ENCODE measurements at regions not wholly inside any gene's neighbourhood (a gene's known extent, or its start where the extent isn't known, plus 50 kb on each side); places are given as distances from the start of the nearest gene placed in this dataset.

DNA sequence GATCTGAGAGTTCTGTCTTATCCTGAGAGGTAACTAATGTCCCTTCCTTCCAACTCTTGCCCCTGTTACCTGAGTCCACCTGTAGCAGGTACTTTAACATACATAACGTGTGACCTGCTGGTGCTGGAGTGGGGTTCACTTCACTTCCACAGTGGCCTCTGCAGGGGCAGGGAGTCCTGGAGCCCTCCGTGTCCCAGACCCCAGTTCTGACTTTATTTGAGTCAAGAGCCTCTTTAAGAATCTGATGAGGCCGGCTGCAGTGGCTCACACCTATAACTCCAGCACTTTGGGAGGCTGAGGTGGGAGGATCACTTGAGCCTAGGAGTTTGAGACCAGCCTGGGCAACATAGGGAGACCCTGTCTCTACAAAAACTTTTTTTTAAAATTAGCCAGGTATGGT, 117.0 kb upstream of the RET start:
- Histone ChIP-seq H3K4me1 (replicated peaks) (no peaks in the 10 kb centered on the region), H3K36me3 (no peaks in the 10 kb centered on the region), H3K4me3 (no peak overlapping the region), H3K27ac (no peak overlapping the region), H3K9me3 (no peaks in the 10 kb centered on the region), H3K27me3 (replicated peaks; ENCODE audit: insufficient read depth) (no peaks in the 10 kb centered on the region)
- intact Hi-C loops (cut with DNase I) = no loop called here
- no peak for DNase-seq (ENCODE audit: low spot score)
- WGBS = 97% methylated on average over 3 of the region's 3 CpGs
- TF ChIP-seq POLR2A (IDR thresholded peaks at IDR 0.05) (no peak), POLR2AphosphoS5 (IDR thresholded peaks at IDR 0.05) (no peak)
- TF ChIP-seq, protein P1, sequence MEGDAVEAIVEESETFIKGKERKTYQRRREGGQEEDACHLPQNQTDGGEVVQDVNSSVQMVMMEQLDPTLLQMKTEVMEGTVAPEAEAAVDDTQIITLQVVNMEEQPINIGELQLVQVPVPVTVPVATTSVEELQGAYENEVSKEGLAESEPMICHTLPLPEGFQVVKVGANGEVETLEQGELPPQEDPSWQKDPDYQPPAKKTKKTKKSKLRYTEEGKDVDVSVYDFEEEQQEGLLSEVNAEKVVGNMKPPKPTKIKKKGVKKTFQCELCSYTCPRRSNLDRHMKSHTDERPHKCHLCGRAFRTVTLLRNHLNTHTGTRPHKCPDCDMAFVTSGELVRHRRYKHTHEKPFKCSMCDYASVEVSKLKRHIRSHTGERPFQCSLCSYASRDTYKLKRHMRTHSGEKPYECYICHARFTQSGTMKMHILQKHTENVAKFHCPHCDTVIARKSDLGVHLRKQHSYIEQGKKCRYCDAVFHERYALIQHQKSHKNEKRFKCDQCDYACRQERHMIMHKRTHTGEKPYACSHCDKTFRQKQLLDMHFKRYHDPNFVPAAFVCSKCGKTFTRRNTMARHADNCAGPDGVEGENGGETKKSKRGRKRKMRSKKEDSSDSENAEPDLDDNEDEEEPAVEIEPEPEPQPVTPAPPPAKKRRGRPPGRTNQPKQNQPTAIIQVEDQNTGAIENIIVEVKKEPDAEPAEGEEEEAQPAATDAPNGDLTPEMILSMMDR (IDR thresholded peaks at IDR 0.05) = no peak

DNA sequence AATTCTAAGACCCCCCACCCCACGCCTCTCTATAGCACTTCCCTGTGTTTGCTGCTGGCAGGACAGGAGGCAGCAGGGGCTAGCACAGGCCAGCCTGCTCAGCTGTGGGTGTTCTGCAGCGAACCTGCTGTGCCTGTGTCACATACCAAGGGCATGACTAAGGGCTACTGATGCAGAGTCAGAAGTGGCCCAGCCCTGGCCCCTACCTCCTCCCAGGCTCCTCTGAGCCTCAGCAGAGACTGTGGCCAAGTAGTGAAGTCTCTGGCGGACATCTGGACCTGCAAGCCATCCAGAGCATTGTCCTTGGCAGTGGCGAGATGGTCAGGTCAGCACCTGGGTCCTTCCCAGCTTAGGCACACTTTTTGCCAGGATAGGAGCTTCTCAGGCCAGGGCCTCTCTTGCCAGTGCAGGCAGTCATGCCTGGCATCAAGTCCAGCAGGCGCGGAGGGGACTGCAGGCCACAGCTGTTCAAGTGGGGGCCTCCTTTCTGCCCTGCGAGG, 116.3 kb upstream of the RET start:
- no peak overlapping the region for H3K27ac ChIP-seq
- intact Hi-C loops (cut with DNase I) = no loop called here
- H3K9me3 ChIP-seq = no peaks in the 10 kb centered on the region
- DNase-seq (ENCODE audit: low spot score) = no peak
- no peaks in the 10 kb centered on the region for H3K36me3 ChIP-seq
- TF ChIP-seq POLR2AphosphoS5 (IDR thresholded peaks at IDR 0.05) (no peak), POLR2A (IDR thresholded peaks at IDR 0.05) (no peak)
- TF ChIP-seq, protein P1 (IDR thresholded peaks at IDR 0.05) = no peak
- WGBS = 100% methylated on average over 1 of the region's 7 CpGs
- no peak overlapping the region for H3K4me3 ChIP-seq
- H3K4me1 ChIP-seq (replicated peaks) = no peaks in the 10 kb centered on the region
- no peaks in the 10 kb centered on the region for H3K27me3 ChIP-seq (replicated peaks; ENCODE audit: insufficient read depth)

DNA sequence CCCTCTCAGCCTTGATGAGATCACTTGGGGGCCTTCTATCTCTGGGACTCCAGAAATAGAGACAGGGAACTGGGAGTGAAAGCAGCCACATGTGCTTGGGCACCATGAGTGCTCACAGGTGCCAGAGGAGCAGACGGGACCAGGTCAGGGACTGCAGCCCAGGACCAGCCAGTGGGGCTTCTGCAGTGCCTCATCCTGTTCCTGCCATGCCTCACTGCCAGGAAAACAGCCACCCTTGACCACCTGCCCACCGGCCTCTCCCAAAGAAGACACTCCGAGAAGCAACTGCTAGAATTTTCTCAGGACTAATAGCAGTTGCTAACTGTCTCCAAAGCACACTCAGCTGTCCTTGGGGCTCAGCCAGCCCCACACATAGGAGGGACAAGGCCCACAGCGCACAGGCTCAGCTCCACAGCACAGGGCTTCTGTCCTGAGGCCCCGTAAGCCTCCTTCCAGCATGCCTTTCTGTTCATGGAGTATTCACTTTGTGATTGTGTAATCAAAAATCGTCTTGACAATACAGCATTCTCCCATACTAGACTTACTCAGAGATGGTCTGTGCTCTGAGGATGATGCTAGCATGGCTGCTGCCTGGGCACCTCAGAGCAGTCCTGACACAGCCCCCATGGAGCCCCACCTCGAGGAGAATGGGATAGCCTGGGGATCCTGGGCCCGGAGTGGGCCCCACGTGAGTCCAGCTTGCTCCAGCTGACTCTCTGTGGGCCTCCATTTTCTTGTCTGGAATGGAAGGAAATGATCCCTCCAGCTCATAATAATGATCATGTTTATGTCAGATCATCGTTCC, 115.7 kb upstream of the RET start:
- H3K4me3 ChIP-seq = no peak overlapping the region
- DNase-seq (ENCODE audit: low spot score) = no peak
- no peak overlapping the region for H3K27ac ChIP-seq
- H3K9me3 ChIP-seq = no peaks in the 10 kb centered on the region
- intact Hi-C loops (cut with DNase I) = no loop called here
- no peaks in the 10 kb centered on the region for H3K27me3 ChIP-seq (replicated peaks; ENCODE audit: insufficient read depth)
- no peaks in the 10 kb centered on the region for H3K4me1 ChIP-seq (replicated peaks)
- TF ChIP-seq POLR2AphosphoS5 (IDR thresholded peaks at IDR 0.05) = no peak
- TF ChIP-seq, protein P1 (IDR thresholded peaks at IDR 0.05) = no peak
- TF ChIP-seq POLR2A (IDR thresholded peaks at IDR 0.05) = no peak
- H3K36me3 ChIP-seq = no peaks in the 10 kb centered on the region
- WGBS = 76% methylated on average over 10 of the region's 10 CpGs

DNA sequence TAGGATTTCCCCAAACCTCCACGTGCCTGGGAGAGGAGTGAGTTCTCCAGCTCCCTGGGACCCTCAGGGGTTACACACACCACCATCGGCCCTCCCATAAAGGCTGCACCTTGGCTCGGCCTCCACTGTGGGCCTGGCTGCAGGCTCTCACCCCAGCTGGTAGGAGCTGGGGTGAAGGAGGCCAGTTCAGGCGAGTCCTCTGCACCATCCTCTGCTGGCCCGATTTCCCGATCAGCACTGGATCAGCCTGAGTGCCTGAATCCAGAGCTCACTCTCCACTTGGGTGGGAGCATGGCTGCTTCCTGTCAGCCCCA, 115.1 kb upstream of the RET start:
- no peak for TF ChIP-seq POLR2AphosphoS5 (IDR thresholded peaks at IDR 0.05)
- TF ChIP-seq, protein P1 (IDR thresholded peaks at IDR 0.05) = no peak
- no peak for TF ChIP-seq POLR2A (IDR thresholded peaks at IDR 0.05)
- H3K36me3 ChIP-seq = no peaks in the 10 kb centered on the region
- H3K9me3 ChIP-seq = no peaks in the 10 kb centered on the region
- WGBS = 62% methylated on average over 6 of the region's 6 CpGs
- DNase-seq (ENCODE audit: low spot score) = no peak
- H3K27ac ChIP-seq = no peak overlapping the region
- intact Hi-C loops (cut with DNase I) = no loop called here
- no peaks in the 10 kb centered on the region for H3K4me1 ChIP-seq (replicated peaks)
- H3K27me3 ChIP-seq (replicated peaks; ENCODE audit: insufficient read depth) = no peaks in the 10 kb centered on the region
- no peak overlapping the region for H3K4me3 ChIP-seq

Data from prostate gland (tissue), 2 donors.